ENCODE measurements at regions not wholly inside any gene's neighbourhood (a gene's known extent, or its start where the extent isn't known, plus 50 kb on each side); places are given as distances from the start of the nearest gene placed in this dataset.
"Not testable (repeated sequence)": the region's sequence is repeated elsewhere in the genome, so short reads cannot be mapped to it uniquely, and the experiment has no call there.

DNA sequence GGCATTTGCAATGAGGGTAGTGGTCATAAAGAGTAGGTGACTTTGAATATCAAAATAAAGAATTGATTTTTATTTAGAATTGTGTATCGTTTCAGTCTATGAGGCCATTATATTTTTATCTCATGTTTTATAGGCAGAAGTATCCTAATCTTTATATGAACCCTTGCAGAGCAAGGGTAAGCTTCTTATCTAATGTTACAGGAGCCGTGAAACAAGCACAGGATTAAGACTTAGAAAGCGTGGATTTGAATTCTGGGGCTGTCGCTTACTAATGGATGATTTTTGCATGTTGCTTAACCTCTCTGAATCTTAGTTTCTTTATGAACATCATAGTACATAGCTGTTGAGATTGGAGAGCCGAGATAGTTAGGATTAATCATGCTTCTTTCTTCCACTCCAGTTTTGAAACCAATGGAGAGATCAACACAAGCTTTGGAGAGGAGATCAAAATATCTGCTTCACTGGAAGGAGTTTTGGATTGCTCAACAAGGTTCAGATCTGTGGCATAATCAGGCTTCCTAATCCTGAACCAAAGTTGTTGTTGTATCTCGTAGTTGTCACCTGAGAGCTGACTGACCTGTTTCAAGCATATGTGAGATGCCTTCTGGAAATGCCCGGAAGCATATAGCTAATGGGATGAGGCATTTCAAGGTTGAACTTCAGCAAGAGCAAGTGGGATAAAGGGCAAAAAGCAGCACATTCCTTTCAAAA, 166.9 kb upstream of the GK2 start:
- Histone ChIP-seq H3K4me3 (replicated peaks; ENCODE audit: low read depth, low read length) (no peak overlapping the region), H3K36me3 (ENCODE audit: control insufficient read depth, insufficient read depth, low read length) (no peaks in the 10 kb centered on the region), H3K27me3 (replicated peaks; ENCODE audit: control insufficient read depth, insufficient read depth, low read length) (no peaks in the 10 kb centered on the region)
- no peak for TF ChIP-seq CTCF (IDR thresholded peaks at IDR 0.05; ENCODE audit: insufficient read depth, low read length, poor library complexity, severe bottlenecking)
- DNase-seq (ENCODE audit: extremely low read depth, insufficient read length) = no peak

- TF ChIP-seq CTCF (IDR thresholded peaks at IDR 0.05; ENCODE audit: insufficient read depth, low read length, poor library complexity, severe bottlenecking) = no peak
- Histone ChIP-seq H3K27me3 (replicated peaks; ENCODE audit: control insufficient read depth, insufficient read depth, low read length) (no peaks in the 10 kb centered on the region), H3K36me3 (ENCODE audit: control insufficient read depth, insufficient read depth, low read length) (no peaks in the 10 kb centered on the region), H3K4me3 (replicated peaks; ENCODE audit: low read depth, low read length) (no peak overlapping the region)
- DNase-seq (ENCODE audit: extremely low read depth, insufficient read length) = no peak
Observed at GRCh38 chr4:79563219-79563618, 155.2 kb upstream of the GK2 start.

GRCh38 chr4:79561751-79562150, 153.7 kb upstream of the GK2 start:
- DNase-seq (ENCODE audit: extremely low read depth, insufficient read length) = no peak
- Histone ChIP-seq H3K4me3 (replicated peaks; ENCODE audit: low read depth, low read length) (no peak overlapping the region), H3K36me3 (ENCODE audit: control insufficient read depth, insufficient read depth, low read length) (no peaks in the 10 kb centered on the region), H3K27me3 (replicated peaks; ENCODE audit: control insufficient read depth, insufficient read depth, low read length) (no peaks in the 10 kb centered on the region)
- TF ChIP-seq CTCF (IDR thresholded peaks at IDR 0.05; ENCODE audit: insufficient read depth, low read length, poor library complexity, severe bottlenecking) = no peak

- DNase-seq (ENCODE audit: extremely low read depth, insufficient read length); H3K4me3 ChIP-seq (replicated peaks; ENCODE audit: low read depth, low read length); H3K27me3 ChIP-seq (replicated peaks; ENCODE audit: control insufficient read depth, insufficient read depth, low read length); H3K36me3 ChIP-seq (ENCODE audit: control insufficient read depth, insufficient read depth, low read length): not testable (repeated sequence)
Observed at GRCh38 chr4:79559398-79559797, 151.4 kb upstream of the GK2 start.

GRCh38 chr4:79552311-79552710, 144.3 kb upstream of the GK2 start:
- Histone ChIP-seq H3K27me3 (replicated peaks; ENCODE audit: control insufficient read depth, insufficient read depth, low read length) (no peaks in the 10 kb centered on the region), H3K4me3 (replicated peaks; ENCODE audit: low read depth, low read length) (no peak overlapping the region), H3K36me3 (ENCODE audit: control insufficient read depth, insufficient read depth, low read length) (no peaks in the 10 kb centered on the region)
- TF ChIP-seq CTCF (IDR thresholded peaks at IDR 0.05; ENCODE audit: insufficient read depth, low read length, poor library complexity, severe bottlenecking) = no peak
- no peak for DNase-seq (ENCODE audit: extremely low read depth, insufficient read length)

DNA sequence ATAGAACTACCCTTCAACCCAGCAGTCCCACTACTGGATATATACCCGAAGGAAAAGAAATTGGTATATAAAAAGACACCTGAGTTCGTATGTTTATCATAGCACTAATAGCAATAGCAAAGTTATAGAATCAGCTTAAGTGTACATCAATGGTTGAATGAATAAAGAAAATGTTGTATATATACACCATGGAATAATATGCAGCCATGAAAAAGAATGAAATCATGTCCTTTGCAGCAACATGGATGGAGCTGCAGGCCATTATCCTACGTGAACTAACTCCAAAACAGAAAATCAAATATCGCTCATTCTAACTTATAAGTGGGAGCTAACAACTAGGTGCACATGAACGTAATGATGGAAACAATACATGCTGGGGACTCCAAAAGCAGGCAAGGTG, 143.5 kb upstream of the GK2 start:
- H3K4me3 ChIP-seq (replicated peaks; ENCODE audit: low read depth, low read length) = no peak overlapping the region
- no peaks in the 10 kb centered on the region for H3K36me3 ChIP-seq (ENCODE audit: control insufficient read depth, insufficient read depth, low read length)
- no peaks in the 10 kb centered on the region for H3K27me3 ChIP-seq (replicated peaks; ENCODE audit: control insufficient read depth, insufficient read depth, low read length)
- no peak for TF ChIP-seq CTCF (IDR thresholded peaks at IDR 0.05; ENCODE audit: insufficient read depth, low read length, poor library complexity, severe bottlenecking)
- DNase-seq (ENCODE audit: extremely low read depth, insufficient read length) = no peak

Data from GM06990 (cell line).